Jurkat, Clone E6-1 (cell line): ENCODE measurements at regions not wholly inside any gene's neighbourhood (a gene's known extent, or its start where the extent isn't known, plus 50 kb on each side); places are given as distances from the start of the nearest gene placed in this dataset.

Experiments
- DNase-seq: peaks from one replicate; pipeline ENCODE4 v3.0.0-alpha.2; 2011; ENCODE audit warnings: low read depth, low spot score
- H3K4me3 ChIP-seq: 2 replicates; pipeline ENCODE4 v1.5.1; 2011; ENCODE audit warnings: mild to moderate bottlenecking, low read length, control low read depth, moderate library complexity

DNA sequence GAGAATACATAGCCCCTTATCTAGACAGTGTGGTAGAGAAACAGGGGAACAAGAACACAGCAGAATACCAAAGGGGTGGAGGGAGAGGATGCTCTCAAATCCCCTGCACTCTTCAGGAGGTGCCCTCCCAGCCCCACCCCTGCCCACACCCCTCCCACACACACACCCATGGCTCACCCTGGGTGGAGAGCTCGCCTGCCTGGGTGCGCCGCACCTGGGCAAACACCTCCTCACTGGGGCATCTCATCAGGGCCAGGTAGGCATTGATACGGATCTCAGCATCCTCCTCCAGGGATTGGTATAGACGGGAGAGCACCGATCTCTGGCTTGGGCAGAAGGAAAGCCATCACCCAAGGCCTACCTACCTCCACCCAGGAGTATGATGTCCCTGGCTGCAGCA is 95.2 kb downstream of the LITAF start:
- no peak for DNase-seq

DNA sequence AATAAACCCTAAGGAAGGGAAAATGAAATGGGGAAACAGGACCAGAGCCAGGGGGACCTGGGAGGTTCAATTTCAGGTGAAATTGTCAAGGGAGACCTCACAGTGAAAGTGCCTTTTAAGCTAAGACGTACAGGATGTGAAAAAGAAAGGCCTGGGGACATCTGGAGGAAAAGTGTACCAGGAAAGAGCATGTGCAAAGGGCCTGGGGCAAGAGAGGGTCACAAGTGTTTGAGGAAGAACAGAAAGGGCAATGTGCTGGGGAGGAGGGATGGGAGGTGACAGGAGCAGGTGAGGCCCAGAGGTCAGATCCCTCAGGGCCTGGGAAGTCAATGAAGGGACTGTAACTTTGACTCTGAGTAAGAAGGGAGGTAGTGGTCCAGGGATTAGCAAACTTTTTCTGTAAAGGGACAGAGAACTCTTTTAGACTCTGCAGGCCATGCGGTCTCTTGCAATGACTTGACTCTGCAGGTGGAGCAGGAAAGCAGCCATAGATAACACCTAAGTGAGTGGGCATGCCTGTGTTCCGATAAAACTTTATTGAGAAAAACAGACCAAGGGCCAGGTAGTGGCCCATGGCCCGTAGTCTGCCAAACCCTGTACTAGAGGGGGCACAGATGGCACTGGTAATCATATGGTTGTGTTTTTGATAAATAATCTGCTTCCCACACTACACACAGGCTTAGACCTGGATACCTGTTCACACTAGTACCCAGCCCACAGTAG is 93.8 kb downstream of the LITAF start:
- no peak overlapping the region for H3K4me3 ChIP-seq

More for the DNA sequence above, 95.2 kb downstream of the LITAF start:
- H3K4me3 ChIP-seq, result no peak overlapping the region

DNA sequence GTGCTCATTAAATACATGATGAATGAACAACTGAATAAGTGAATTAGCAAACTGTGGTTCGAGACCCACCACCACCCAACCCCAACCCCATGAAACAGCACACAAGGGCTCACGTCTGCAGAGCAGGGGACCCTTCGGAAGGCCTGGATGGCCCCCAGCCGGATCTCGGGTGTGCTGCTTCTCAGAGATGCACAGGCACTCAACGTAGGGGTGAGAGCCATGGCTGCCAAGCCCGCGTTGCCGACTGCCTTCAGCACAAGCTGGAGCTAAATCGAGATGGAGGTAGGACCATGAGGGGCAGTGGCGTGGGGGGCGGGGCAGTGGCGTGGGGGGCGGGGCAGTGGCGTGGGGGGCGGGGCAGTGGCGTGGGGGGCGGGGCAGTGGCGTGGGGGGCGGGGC is 93.2 kb downstream of the LITAF start:
- DNase-seq, result no peak
- no peak overlapping the region for H3K4me3 ChIP-seq

More for the DNA sequence above, 93.8 kb downstream of the LITAF start:
- DNase-seq, result no peak

DNA sequence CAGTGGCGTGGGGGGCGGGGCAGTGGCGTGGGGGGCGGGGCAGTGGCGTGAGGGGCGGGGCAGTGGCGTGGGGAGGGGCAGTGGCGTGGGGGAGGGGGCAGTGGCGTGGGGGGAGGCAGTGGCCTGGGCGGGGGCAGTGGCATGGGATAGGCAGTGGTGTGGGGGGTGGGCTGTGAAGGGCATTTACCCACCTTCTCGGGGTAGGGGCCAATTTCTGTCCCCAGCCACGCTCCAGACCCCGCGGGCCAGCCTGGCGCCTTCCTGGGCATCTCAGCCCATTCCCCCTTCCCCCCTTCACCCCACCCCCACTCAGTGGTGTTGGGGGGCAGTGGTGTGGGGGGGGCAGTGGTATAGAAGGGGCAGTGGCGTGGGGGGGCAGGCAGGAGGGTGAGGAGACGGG is 92.7 kb downstream of the LITAF start:
- no peak overlapping the region for H3K4me3 ChIP-seq

DNA sequence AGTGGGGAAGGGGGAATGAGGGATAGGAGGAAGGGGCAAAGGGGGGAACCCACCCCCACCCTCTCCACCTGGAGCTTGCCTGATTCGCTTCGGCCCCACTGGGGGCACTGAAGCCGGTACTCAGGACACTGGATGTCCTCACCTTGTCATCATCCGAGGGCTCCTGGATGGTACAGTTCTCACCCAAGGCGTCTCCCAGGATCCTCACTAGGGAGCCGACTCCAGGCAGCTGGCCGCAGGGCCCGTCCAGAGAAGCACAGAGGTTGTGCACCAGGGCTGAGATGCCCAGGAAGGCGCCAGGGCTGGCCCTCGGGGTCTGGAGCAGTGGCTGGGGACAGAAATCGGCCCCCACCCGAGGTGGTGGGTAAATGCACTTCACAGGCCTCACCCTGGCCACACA is 92.3 kb downstream of the LITAF start:
- no peak for DNase-seq
- H3K4me3 ChIP-seq, result no peak overlapping the region

More for the DNA sequence above, 92.7 kb downstream of the LITAF start:
- DNase-seq, result no peak

DNA sequence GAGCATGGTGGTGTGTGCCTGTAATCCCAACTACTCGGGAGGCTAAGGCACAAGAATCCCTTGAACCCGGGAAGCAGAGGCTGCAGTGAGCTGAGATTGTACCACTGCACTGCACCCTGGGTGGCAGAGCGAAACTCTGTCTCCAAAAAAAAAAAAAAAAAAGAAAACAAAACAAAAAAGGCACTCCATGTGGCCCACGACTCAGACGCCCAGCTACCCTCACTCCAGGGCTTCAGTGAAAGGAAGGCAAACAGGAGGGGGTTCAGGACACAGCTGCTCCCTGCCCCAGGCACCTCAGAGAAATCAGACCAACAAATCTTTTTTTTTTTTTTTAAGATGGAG is 91.7 kb downstream of the LITAF start:
- no peak for DNase-seq

More for the DNA sequence above, 91.7 kb downstream of the LITAF start:
- H3K4me3 ChIP-seq, result no peak overlapping the region
